B cell (primary cell): ENCODE measurements at regions not wholly inside any gene's neighbourhood (a gene's known extent, or its start where the extent isn't known, plus 50 kb on each side); places are given as distances from the start of the nearest gene placed in this dataset.
A peak's percentile ranks its signal among the peaks of the same experiment; 100 is the strongest.

Experiments used
- ATAC-seq: fragments of 200-7000 bp; cut with Tn5 transposase; one replicate; pipeline ENCODE4 v1.10.0; 2021; ENCODE audit warnings: low read depth, mild to moderate bottlenecking, moderate number of reproducible peaks, moderate library complexity
- CTCF ChIA-PET: fragments of 350-600 bp; sonication (Branson Sonifier 250); formaldehyde crosslinking; loops from one replicate; lab custom pipeline; 2021; ENCODE audit warnings: antibody characterized with exemption, inconsistent platforms; lab: Charles Lee
- POLR2A ChIA-PET: fragments of 350-600 bp; sonication (Branson Sonifier 250); formaldehyde crosslinking; loops from one replicate; lab custom pipeline; 2021; ENCODE audit warnings: antibody characterized with exemption; lab: Charles Lee
- DNase-seq: peaks from one replicate; pipeline ENCODE4 v3.0.0; 2013
- H2AFZ ChIP-seq: 2 replicates; pipeline ENCODE4 v1.6.1; 2012; ENCODE audit warnings: mild to moderate bottlenecking, low read depth, low read length; ENCODE audit not compliant: insufficient read depth, poor library complexity, severe bottlenecking
- H3K27ac ChIP-seq, 2 donors: 1 replicate in 1 of 2; 2 replicates in 1 of 2; pipeline ENCODE4 v1.5.1; 2012 to 2013; ENCODE audit warnings: low read length in 2 of 2, mild to moderate bottlenecking in 2 of 2, moderate library complexity in 1 of 2
- H3K27me3 ChIP-seq, 4 experiments: fragments of 200-600 bp in 1 of 4; sonication (generic) in 1 of 4; replicated peaks in 1 of 4; 1 replicate in 2 of 4; 2 replicates in 2 of 4; pipeline versions ENCODE4 v1.6.1 to v1.7.0; 2013 to 2016; ENCODE audit warnings: low read length in 3 of 4, mild to moderate bottlenecking in 2 of 4, mixed read lengths in 1 of 4, moderate library complexity in 1 of 4; ENCODE audit not compliant: insufficient read depth in 4 of 4, control insufficient read depth in 3 of 4; ENCODE audit errors: control extremely low read depth in 1 of 4
- H3K36me3 ChIP-seq, 2 experiments: replicated peaks in 1 of 2; 1 replicate in 1 of 2; 2 replicates in 1 of 2; pipeline versions ENCODE4 v1.6.1 to v1.7.1; 2013; ENCODE audit warnings: low read length in 1 of 2; ENCODE audit not compliant: insufficient read depth in 2 of 2, control insufficient read depth in 1 of 2; ENCODE audit errors: control extremely low read depth in 1 of 2, extremely low read depth in 1 of 2
- H3K4me1 ChIP-seq, 2 donors: fragments of 200-600 bp in 1 of 2; sonication (generic) in 1 of 2; 1 replicate in 1 of 2; 2 replicates in 1 of 2; pipeline versions ENCODE4 v1.5.1 to v1.6.1; 2013 to 2017; ENCODE audit warnings: low read length in 2 of 2; ENCODE audit not compliant: control insufficient read depth in 2 of 2, insufficient read depth in 2 of 2
- H3K4me2 ChIP-seq: replicated peaks from 2 replicates; pipeline ENCODE3; 2012; ENCODE audit warnings: mild to moderate bottlenecking, low read depth, low read length; ENCODE audit not compliant: poor library complexity, severe bottlenecking
- H3K4me3 ChIP-seq, 5 experiments: fragments of 200-600 bp in 1 of 5; sonication (generic) in 1 of 5; 1 replicate in 3 of 5; 2 replicates in 2 of 5; pipeline versions ENCODE4 v1.5.1 to v1.7.0; 2011 to 2016; ENCODE audit warnings: low read length in 4 of 5, mild to moderate bottlenecking in 4 of 5, low read depth in 2 of 5, control low read depth in 1 of 5, moderate library complexity in 1 of 5; ENCODE audit not compliant: insufficient read depth in 1 of 5; ENCODE audit errors: control extremely low read depth in 1 of 5, extremely low read depth in 1 of 5
- H3K79me2 ChIP-seq: fragments of 200-600 bp; sonication (generic); one replicate; pipeline ENCODE4 v1.6.0; 2016; ENCODE audit warnings: low read length; ENCODE audit not compliant: control insufficient read depth, insufficient read depth
- H3K9ac ChIP-seq: fragments of 200-600 bp; sonication (generic); 2 replicates; pipeline ENCODE4 v1.6.1; 2017; ENCODE audit warnings: mild to moderate bottlenecking, low read length, moderate library complexity
- H3K9me3 ChIP-seq, 3 donors: one replicate each; pipeline versions ENCODE4 v1.6.1 to v1.7.1; 2013; ENCODE audit warnings: low read length in 2 of 3; ENCODE audit not compliant: control insufficient read depth in 2 of 3, insufficient read depth in 1 of 3; ENCODE audit errors: control extremely low read depth in 1 of 3
- H4K20me1 ChIP-seq: 2 replicates; pipeline ENCODE4 v1.6.0; 2012; ENCODE audit warnings: mild to moderate bottlenecking, low read length; ENCODE audit not compliant: insufficient read depth, control insufficient read depth, poor library complexity, severe bottlenecking
- H3K27ac Mint-ChIP-seq: one replicate; pipeline ENCODE4 v1.8.0; 2021; ENCODE audit warnings: mixed read lengths
- H3K27me3 Mint-ChIP-seq: one replicate; pipeline ENCODE4 v1.8.0; 2021; ENCODE audit warnings: mixed read lengths
- H3K4me1 Mint-ChIP-seq: one replicate; pipeline ENCODE4 v1.8.0; 2021; ENCODE audit warnings: mixed read lengths
- H3K4me3 Mint-ChIP-seq: one replicate; pipeline ENCODE4 v1.8.0; 2021; ENCODE audit warnings: mixed read lengths
- H3K9me3 Mint-ChIP-seq: one replicate; pipeline ENCODE4 v1.8.0; 2022; ENCODE audit warnings: mixed read lengths; ENCODE audit not compliant: insufficient read depth
- EZH2 ChIP-seq: IDR thresholded peaks from 2 replicates; pipeline ENCODE4 v1.6.1; 2012; ENCODE audit warnings: borderline replicate concordance, low read depth, mild to moderate bottlenecking, moderate library complexity, low read length; ENCODE audit not compliant: insufficient read depth, poor library complexity, severe bottlenecking
- WGBS: methylation state at CpG from one replicate; pipeline ENCODE4 v1.1.5; 2013; ENCODE audit warnings: missing lambda C conversion rate; ENCODE audit not compliant: insufficient coverage; 5-methylcytosine and 5-hydroxymethylcytosine counted together
- intact Hi-C: fragments of 100-400 bp; cut with micrococcal nuclease; formaldehyde crosslinking; loops from one replicate; pipeline ENCODE4 v1.10.0; 2022
- TF ChIP-seq, protein P1 (sequence below): fragments of 200-600 bp; IDR thresholded peaks from one replicate; pipeline ENCODE4 v1.8.0; 2022; ENCODE audit warnings: antibody characterized with exemption, mild to moderate bottlenecking

DNA sequence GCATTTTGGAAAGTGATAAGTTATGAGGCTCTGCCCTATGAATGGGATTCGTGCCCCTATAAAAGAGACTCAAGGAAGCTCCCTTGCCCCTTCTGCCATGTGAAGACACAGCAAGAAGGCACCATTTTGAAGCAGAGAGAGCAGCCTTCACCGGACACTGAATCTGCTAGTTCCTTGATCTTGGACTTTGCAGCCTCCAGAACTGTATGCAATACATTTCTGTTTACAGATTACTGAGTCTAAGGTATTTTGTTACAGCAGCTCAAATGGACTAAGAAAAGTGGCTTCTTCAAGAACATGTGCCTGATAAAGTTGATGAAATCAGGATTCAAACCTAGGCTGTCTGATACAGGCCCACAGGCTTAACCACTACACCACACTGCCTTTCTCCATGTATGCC lies 131.6 kb upstream of the MAP3K1 start:
- Mint-ChIP-seq H3K4me1 (peaks cover 83% of the 10 kb centered on the region), H3K4me3 (peak overlapping the region; percentile 13), H3K9me3 (peaks cover 4% of the 10 kb centered on the region), H3K27me3 (no peaks in the 10 kb centered on the region), H3K27ac (peak overlapping the region; percentile 86)
- peaks cover 67 to 70% of the 10 kb centered on the region in 2 donors for H3K4me1 ChIP-seq
- H3K36me3 ChIP-seq = no peaks in the 10 kb centered on the region
- ChIA-PET CTCF (interaction anchor here (0.8 to 1.3 kb wide), 3 partner anchors 14 to 413 kb away, joined by 3 to 4 read pairs (median 3); no protein-coding TSS in a partner anchor), POLR2A (interaction anchor here (2.0 kb wide), 1 partner anchor 13 kb away, joined by 8 read pairs; no protein-coding TSS in a partner anchor)
- peaks cover 1% of the 10 kb centered on the region for H3K79me2 ChIP-seq
- DNase-seq (no peak), ATAC-seq (no peak)
- no peak overlapping the region for H3K9ac ChIP-seq
- 100% methylated on average over 1 of the region's 2 CpGs for WGBS
- peak overlapping the region; percentile 93 to 97 for H3K27ac ChIP-seq
- TF ChIP-seq, protein P1, sequence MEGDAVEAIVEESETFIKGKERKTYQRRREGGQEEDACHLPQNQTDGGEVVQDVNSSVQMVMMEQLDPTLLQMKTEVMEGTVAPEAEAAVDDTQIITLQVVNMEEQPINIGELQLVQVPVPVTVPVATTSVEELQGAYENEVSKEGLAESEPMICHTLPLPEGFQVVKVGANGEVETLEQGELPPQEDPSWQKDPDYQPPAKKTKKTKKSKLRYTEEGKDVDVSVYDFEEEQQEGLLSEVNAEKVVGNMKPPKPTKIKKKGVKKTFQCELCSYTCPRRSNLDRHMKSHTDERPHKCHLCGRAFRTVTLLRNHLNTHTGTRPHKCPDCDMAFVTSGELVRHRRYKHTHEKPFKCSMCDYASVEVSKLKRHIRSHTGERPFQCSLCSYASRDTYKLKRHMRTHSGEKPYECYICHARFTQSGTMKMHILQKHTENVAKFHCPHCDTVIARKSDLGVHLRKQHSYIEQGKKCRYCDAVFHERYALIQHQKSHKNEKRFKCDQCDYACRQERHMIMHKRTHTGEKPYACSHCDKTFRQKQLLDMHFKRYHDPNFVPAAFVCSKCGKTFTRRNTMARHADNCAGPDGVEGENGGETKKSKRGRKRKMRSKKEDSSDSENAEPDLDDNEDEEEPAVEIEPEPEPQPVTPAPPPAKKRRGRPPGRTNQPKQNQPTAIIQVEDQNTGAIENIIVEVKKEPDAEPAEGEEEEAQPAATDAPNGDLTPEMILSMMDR = no peak
- TF ChIP-seq EZH2 = no peak
- peak overlapping the region; percentile 62 for H3K4me2 ChIP-seq
- no peaks in the 10 kb centered on the region for H4K20me1 ChIP-seq
- H3K9me3 ChIP-seq = peaks cover 0 to 4% (median 0%) of the 10 kb centered on the region in 3 donors
- H3K4me3 ChIP-seq = no peak overlapping the region
- intact Hi-C loops = no loop called here
- no peaks in the 10 kb centered on the region for H3K27me3 ChIP-seq
- H2AFZ ChIP-seq = peak overlapping the region; percentile 36

DNA sequence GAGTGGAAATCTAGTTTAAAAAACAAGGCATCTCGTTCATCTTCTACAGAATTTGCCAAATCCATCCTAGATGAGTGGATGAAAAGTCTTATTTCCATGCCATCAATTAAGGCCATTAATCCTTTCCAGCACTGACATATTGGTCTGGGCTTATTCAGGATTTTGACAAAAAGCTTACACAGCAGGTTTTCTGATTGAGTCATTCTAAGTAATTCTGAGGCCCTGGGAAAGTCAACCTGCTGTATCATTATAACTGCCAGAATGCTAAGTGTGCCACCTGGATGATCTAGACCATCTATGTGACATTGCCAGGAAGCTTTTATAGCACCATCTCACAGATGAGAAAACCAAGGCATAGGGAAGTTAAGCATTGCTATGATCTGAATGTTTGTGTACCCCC lies 132.1 kb upstream of the MAP3K1 start:
- H3K4me3 Mint-ChIP-seq = no peak overlapping the region
- Histone ChIP-seq H3K4me2 (no peak overlapping the region), H3K27ac (peak overlapping the region in 1 of 2 donors; percentile 20), H3K27me3 (no peaks in the 10 kb centered on the region), H3K4me3 (no peak overlapping the region), H2AFZ (no peak overlapping the region), H3K36me3 (no peaks in the 10 kb centered on the region), H4K20me1 (no peaks in the 10 kb centered on the region), H3K79me2 (no peaks in the 10 kb centered on the region), H3K9ac (no peak overlapping the region), H3K9me3 (peaks cover 0 to 4% (median 0%) of the 10 kb centered on the region in 3 donors), H3K4me1 (peaks cover 62 to 65% of the 10 kb centered on the region in 2 donors)
- peaks cover 4% of the 10 kb centered on the region for H3K9me3 Mint-ChIP-seq
- TF ChIP-seq, protein P1 = no peak
- no peak for TF ChIP-seq EZH2
- H3K27me3 Mint-ChIP-seq = no peaks in the 10 kb centered on the region
- peak overlapping the region; percentile 86 for H3K27ac Mint-ChIP-seq
- H3K4me1 Mint-ChIP-seq = peaks cover 81% of the 10 kb centered on the region
- ChIA-PET CTCF (interaction anchor here (0.8 to 1.2 kb wide), 2 partner anchors 13 to 155 kb away, joined by 3 to 4 read pairs; no protein-coding TSS in a partner anchor), POLR2A (interaction anchor here (2.0 kb wide), 1 partner anchor 12 kb away, joined by 8 read pairs; no protein-coding TSS in a partner anchor)
- no peak for ATAC-seq
- DNase-seq = no peak
- no CpG with 5 or more reads among the region's 1 CpG for WGBS
- intact Hi-C loops = no loop called here
